Caco-2 (cell line): ENCODE measurements at regions not wholly inside any gene's neighbourhood (a gene's known extent, or its start where the extent isn't known, plus 50 kb on each side); places are given as distances from the start of the nearest gene placed in this dataset.

Experiments used
- BruUV-seq: library from RNA; stranded (reverse); fragments of 400-500 nt; replicated peaks from 2 replicates; lab custom pipeline; 2021; lab: Mats Ljungman, UMichigan
- CTCF ChIA-PET: fragments of 300-600 bp; sonication (Branson Sonifier 250); formaldehyde crosslinking; loops from one replicate; lab custom pipeline; 2022; ENCODE audit warnings: antibody characterized with exemption; lab: Charles Lee
- POLR2A ChIA-PET: fragments of 300-600 bp; sonication (Branson Sonifier 250); formaldehyde crosslinking; loops from one replicate; lab custom pipeline; 2022; ENCODE audit warnings: antibody characterized with exemption; lab: Charles Lee
- DNase-seq, 2 experiments: peaks; one replicate each; pipeline versions ENCODE4 v3.0.0 to v3.0.0-alpha.2; 2020 to 2022
- H3K27me3 ChIP-seq: replicated peaks from 2 replicates; pipeline ENCODE4 v1.6.0; 2011; ENCODE audit warnings: low read length; ENCODE audit not compliant: control insufficient read depth, insufficient read depth
- H3K36me3 ChIP-seq: 2 replicates; pipeline ENCODE4 v1.5.1; 2011; ENCODE audit warnings: low read length; ENCODE audit not compliant: control insufficient read depth, insufficient read depth
- H3K4me1 ChIP-seq: fragments of 250-450 bp; sonication (Bioruptor Pico); 2 replicates; pipeline ENCODE4 v1.5.1; 2020; ENCODE audit warnings: mild to moderate bottlenecking
- H3K4me3 ChIP-seq: 2 replicates; pipeline ENCODE4 v1.5.1; 2011; ENCODE audit warnings: low read depth, mild to moderate bottlenecking, control low read depth, low read length
- H3K9me3 ChIP-seq: fragments of 250-450 bp; sonication (Bioruptor Pico); 2 replicates; pipeline ENCODE4 v1.5.1; 2020; ENCODE audit warnings: mild to moderate bottlenecking, moderate library complexity
- H3K27ac Mint-ChIP-seq: one replicate; pipeline ENCODE4 v1.8.0; 2022; ENCODE audit warnings: mixed read lengths; ENCODE audit not compliant: unreplicated experiment
- H3K27me3 Mint-ChIP-seq: one replicate; pipeline ENCODE4 v1.8.0; 2022; ENCODE audit warnings: mixed read lengths; ENCODE audit not compliant: insufficient read depth, unreplicated experiment
- H3K36me3 Mint-ChIP-seq: one replicate; pipeline ENCODE4 v1.8.0; 2022; ENCODE audit warnings: mild to moderate bottlenecking, mixed read lengths; ENCODE audit not compliant: insufficient read depth, unreplicated experiment
- H3K4me1 Mint-ChIP-seq: one replicate; pipeline ENCODE4 v1.8.0; 2022; ENCODE audit warnings: low read depth, mixed read lengths; ENCODE audit not compliant: unreplicated experiment
- H3K4me3 Mint-ChIP-seq: one replicate; pipeline ENCODE4 v1.8.0; 2022; ENCODE audit warnings: mild to moderate bottlenecking, moderate library complexity, mixed read lengths; ENCODE audit not compliant: unreplicated experiment
- H3K9me3 Mint-ChIP-seq: one replicate; pipeline ENCODE4 v1.8.0; 2022; ENCODE audit warnings: mixed read lengths; ENCODE audit not compliant: unreplicated experiment
- intact Hi-C: fragments of 100-400 bp; cut with micrococcal nuclease; formaldehyde crosslinking; loops from one replicate; pipeline ENCODE4 v1.10.0; 2022; ENCODE audit not compliant: unreplicated experiment
- TF ChIP-seq, protein P1 (sequence below), 2 experiments: fragments of 200-600 bp in 1 of 2; IDR thresholded peaks; 1 replicate in 1 of 2; 2 replicates in 1 of 2; pipeline versions ENCODE4 v1.5.1 to v1.8.0; 2011 to 2022; ENCODE audit warnings: antibody characterized with exemption in 1 of 2, control low read depth in 1 of 2, inconsistent platforms in 1 of 2, low read depth in 1 of 2, low read length in 1 of 2, mild to moderate bottlenecking in 1 of 2, moderate library complexity in 1 of 2; ENCODE audit not compliant: insufficient read depth in 1 of 2, severe bottlenecking in 1 of 2, unreplicated experiment in 1 of 2

DNA sequence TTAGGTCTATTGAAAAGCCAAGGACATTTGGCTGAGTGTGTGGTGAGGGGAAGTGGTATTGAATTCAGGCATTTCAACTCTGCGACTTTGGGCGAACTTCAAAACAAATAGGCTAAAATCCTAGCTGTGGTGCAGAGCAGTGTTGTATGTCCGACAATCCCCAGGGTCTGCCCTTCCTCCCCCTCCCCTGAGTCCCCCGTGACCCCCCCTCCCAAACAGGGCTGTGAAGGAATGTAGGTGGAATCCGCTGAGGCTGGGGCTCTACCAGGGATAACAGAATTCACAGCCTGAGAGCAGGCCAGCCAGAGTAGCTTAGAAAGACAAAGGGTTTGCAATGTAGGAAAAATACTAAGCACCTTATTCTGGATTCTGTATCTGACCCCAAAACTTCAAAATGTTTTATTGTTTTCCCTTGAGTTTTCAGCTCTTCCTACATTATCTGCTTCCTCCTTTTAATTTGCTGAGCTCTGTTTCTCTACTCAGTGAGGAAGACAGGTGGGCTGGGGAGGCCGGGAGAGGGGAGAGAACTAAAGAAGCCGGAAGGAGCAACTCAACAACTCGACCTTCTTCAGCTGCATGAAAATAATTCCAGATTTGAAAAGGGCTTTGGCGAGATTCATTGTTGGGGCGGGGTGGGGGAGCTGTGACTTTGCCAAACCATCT, 315.2 kb downstream of the BLID start:
- TF ChIP-seq, protein P1, sequence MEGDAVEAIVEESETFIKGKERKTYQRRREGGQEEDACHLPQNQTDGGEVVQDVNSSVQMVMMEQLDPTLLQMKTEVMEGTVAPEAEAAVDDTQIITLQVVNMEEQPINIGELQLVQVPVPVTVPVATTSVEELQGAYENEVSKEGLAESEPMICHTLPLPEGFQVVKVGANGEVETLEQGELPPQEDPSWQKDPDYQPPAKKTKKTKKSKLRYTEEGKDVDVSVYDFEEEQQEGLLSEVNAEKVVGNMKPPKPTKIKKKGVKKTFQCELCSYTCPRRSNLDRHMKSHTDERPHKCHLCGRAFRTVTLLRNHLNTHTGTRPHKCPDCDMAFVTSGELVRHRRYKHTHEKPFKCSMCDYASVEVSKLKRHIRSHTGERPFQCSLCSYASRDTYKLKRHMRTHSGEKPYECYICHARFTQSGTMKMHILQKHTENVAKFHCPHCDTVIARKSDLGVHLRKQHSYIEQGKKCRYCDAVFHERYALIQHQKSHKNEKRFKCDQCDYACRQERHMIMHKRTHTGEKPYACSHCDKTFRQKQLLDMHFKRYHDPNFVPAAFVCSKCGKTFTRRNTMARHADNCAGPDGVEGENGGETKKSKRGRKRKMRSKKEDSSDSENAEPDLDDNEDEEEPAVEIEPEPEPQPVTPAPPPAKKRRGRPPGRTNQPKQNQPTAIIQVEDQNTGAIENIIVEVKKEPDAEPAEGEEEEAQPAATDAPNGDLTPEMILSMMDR (IDR thresholded peaks at IDR 0.05; ENCODE audit: insufficient read depth in 1 of 2, low read depth in 1 of 2, low read length in 1 of 2, severe bottlenecking in 1 of 2, unreplicated experiment in 1 of 2), result no peak
- no peaks in the 10 kb centered on the region for H3K27me3 ChIP-seq
- intact Hi-C loops, result no loop called here
- H3K4me3 Mint-ChIP-seq, result no peak overlapping the region
- no peaks in the 10 kb centered on the region for H3K4me1 ChIP-seq
- BruUV-seq, result no TSS peak
- DNase-seq, result no peak
- H3K4me1 Mint-ChIP-seq, result no peaks in the 10 kb centered on the region
- H3K27me3 Mint-ChIP-seq, result peaks cover 10% of the 10 kb centered on the region
- H3K9me3 Mint-ChIP-seq, result no peaks in the 10 kb centered on the region
- no peaks in the 10 kb centered on the region for H3K36me3 ChIP-seq
- H3K27ac Mint-ChIP-seq, result no peak overlapping the region
- H3K4me3 ChIP-seq, result no peak overlapping the region
- peaks cover 5% of the 10 kb centered on the region; the same call in 1 of the 2 replicates for H3K9me3 ChIP-seq
- POLR2A ChIA-PET, result no interaction called here
- CTCF ChIA-PET, result no interaction called here
- no peaks in the 10 kb centered on the region for H3K36me3 Mint-ChIP-seq

DNA sequence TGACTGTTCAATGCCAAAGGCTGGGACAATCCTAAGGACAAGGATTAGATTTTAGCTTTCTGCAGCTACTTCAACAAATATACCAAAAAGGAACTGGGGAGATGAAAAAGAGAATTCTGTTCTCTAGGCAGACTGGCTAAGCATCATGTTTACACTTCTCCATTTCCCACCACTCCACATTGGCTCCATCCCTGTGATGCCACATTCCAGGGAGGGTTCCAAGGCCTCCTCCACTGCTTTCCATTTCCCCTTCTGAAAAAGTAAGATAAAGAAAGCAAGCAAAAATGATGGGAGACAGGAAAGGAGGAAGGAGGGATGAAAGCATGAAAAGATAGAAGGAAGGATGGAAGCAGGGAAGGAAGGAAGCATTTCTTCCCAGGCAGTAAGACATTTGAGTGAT, 315.8 kb downstream of the BLID start:
- ChIA-PET CTCF (no interaction called here), POLR2A (no interaction called here)
- no peak for DNase-seq
- Histone ChIP-seq H3K36me3 (no peaks in the 10 kb centered on the region), H3K27me3 (no peaks in the 10 kb centered on the region), H3K4me3 (no peak overlapping the region), H3K9me3 (peaks cover 5% of the 10 kb centered on the region; the same call in 1 of the 2 replicates), H3K4me1 (no peaks in the 10 kb centered on the region)
- H3K27me3 Mint-ChIP-seq, result peaks cover 10% of the 10 kb centered on the region
- no peaks in the 10 kb centered on the region for H3K4me1 Mint-ChIP-seq
- BruUV-seq, result no TSS peak
- H3K36me3 Mint-ChIP-seq, result no peaks in the 10 kb centered on the region
- H3K27ac Mint-ChIP-seq, result no peak overlapping the region
- TF ChIP-seq, protein P1 (IDR thresholded peaks at IDR 0.05; ENCODE audit: insufficient read depth in 1 of 2, low read depth in 1 of 2, low read length in 1 of 2, severe bottlenecking in 1 of 2, unreplicated experiment in 1 of 2), result no peak
- intact Hi-C loops, result no loop called here
- H3K4me3 Mint-ChIP-seq, result no peak overlapping the region
- no peaks in the 10 kb centered on the region for H3K9me3 Mint-ChIP-seq

DNA sequence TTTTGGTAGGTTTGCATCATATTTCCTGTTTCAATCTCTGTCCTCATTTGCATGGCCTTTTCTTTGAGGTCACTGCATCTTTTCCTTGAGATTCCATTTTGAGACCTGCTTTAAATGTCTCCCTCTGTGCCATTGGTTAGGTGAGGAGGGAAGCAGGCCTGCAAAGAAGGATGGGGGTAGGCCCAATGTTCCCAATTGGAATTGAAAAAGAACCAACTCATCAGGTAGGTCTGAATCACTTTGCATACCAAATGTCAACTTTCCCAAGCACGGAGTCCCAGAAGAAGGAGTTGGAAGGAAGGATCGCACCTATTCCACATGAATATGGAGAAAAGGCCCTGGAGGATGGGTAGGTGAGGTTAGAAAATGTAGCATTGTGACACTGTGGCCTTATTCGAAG, 318.5 kb downstream of the BLID start:
- BruUV-seq, result no TSS peak
- Mint-ChIP-seq H3K27ac (no peak overlapping the region), H3K9me3 (no peaks in the 10 kb centered on the region), H3K4me3 (no peak overlapping the region), H3K36me3 (no peaks in the 10 kb centered on the region), H3K4me1 (no peaks in the 10 kb centered on the region), H3K27me3 (peaks cover 8% of the 10 kb centered on the region)
- POLR2A ChIA-PET, result no interaction called here
- Histone ChIP-seq H3K27me3 (no peaks in the 10 kb centered on the region), H3K4me1 (no peaks in the 10 kb centered on the region), H3K36me3 (no peaks in the 10 kb centered on the region), H3K9me3 (peaks cover 5% of the 10 kb centered on the region; the same call in 1 of the 2 replicates), H3K4me3 (no peak overlapping the region)
- DNase-seq, result no peak
- TF ChIP-seq, protein P1 (IDR thresholded peaks at IDR 0.05; ENCODE audit: insufficient read depth in 1 of 2, low read depth in 1 of 2, low read length in 1 of 2, severe bottlenecking in 1 of 2, unreplicated experiment in 1 of 2), result no peak
- CTCF ChIA-PET, result no interaction called here
- intact Hi-C loops, result no loop called here
